A673 (cell line): ENCODE measurements at regions not wholly inside any gene's neighbourhood (a gene's known extent, or its start where the extent isn't known, plus 50 kb on each side); places are given as distances from the start of the nearest gene placed in this dataset.

Source experiments
- BruUV-seq: library from RNA; stranded (reverse); fragments of 400-500 nt; replicated peaks from 2 replicates; lab custom pipeline; 2021; lab: Mats Ljungman, UMichigan
- CTCF ChIA-PET: fragments of 300-600 bp; sonication (Branson Sonifier 250); formaldehyde crosslinking; loops from one replicate; lab custom pipeline; 2022; ENCODE audit warnings: antibody characterized with exemption; lab: Charles Lee
- POLR2A ChIA-PET: fragments of 300-600 bp; sonication (Branson Sonifier 250); formaldehyde crosslinking; loops from one replicate; lab custom pipeline; 2022; ENCODE audit warnings: antibody characterized with exemption; ENCODE audit not compliant: low non-redundant PET; lab: Charles Lee
- DNase-seq: peaks from one replicate; pipeline ENCODE4 v3.0.0-alpha.2; 2015; ENCODE audit warnings: low spot score
- H3K27ac ChIP-seq: fragments of 200-600 bp; sonication (generic); 2 replicates; pipeline ENCODE4 v1.5.1; 2016; ENCODE audit warnings: mixed run types, low read depth, mild to moderate bottlenecking, mixed read lengths, antibody characterized with exemption, low read length; ENCODE audit not compliant: poor library complexity, severe bottlenecking
- H3K27me3 ChIP-seq: fragments of 200-600 bp; sonication (generic); replicated peaks from 2 replicates; pipeline ENCODE4 v1.6.1; 2017; ENCODE audit warnings: mixed run types, low read depth, mild to moderate bottlenecking, mixed read lengths, antibody characterized with exemption, low read length; ENCODE audit not compliant: insufficient read depth, poor library complexity
- H3K36me3 ChIP-seq: fragments of 200-600 bp; sonication (generic); 2 replicates; pipeline ENCODE4 v1.6.1; 2016; ENCODE audit warnings: mixed run types, mild to moderate bottlenecking, mixed read lengths, antibody characterized with exemption, low read length; ENCODE audit not compliant: insufficient read depth, poor library complexity, severe bottlenecking
- H3K4me1 ChIP-seq: fragments of 200-600 bp; sonication (generic); 2 replicates; pipeline ENCODE4 v1.6.1; 2017; ENCODE audit warnings: mixed run types, mild to moderate bottlenecking, mixed read lengths, antibody characterized with exemption, low read length; ENCODE audit not compliant: insufficient read depth, poor library complexity, severe bottlenecking
- H3K4me3 ChIP-seq: fragments of 200-600 bp; sonication (generic); 2 replicates; pipeline ENCODE4 v1.5.1; 2016; ENCODE audit warnings: low read depth, mixed run types, mild to moderate bottlenecking, mixed read lengths, low read length; ENCODE audit not compliant: poor library complexity, severe bottlenecking
- H3K9me3 ChIP-seq: fragments of 200-600 bp; sonication (generic); 2 replicates; pipeline ENCODE4 v1.6.1; 2016; ENCODE audit warnings: mixed run types, low read depth, mild to moderate bottlenecking, mixed read lengths, antibody characterized with exemption, low read length; ENCODE audit not compliant: poor library complexity, severe bottlenecking
- EZH2 ChIP-seq: fragments of 200-600 bp; sonication (generic); IDR thresholded peaks from 2 replicates; pipeline ENCODE4 v1.6.1; 2017; ENCODE audit warnings: borderline replicate concordance, low read depth, mild to moderate bottlenecking, mixed read lengths, antibody characterized with exemption, low read length; ENCODE audit not compliant: poor library complexity, severe bottlenecking
- intact Hi-C: fragments of 100-400 bp; cut with micrococcal nuclease; formaldehyde crosslinking; loops from one replicate; pipeline ENCODE4 v1.10.0; 2022; ENCODE audit not compliant: unreplicated experiment
- TF ChIP-seq, protein P1 (sequence below): fragments of 300-800, 200-600 bp; sonication (generic); conservative IDR thresholded peaks from 2 replicates; pipeline ENCODE4 v1.5.1; 2017; ENCODE audit warnings: low read depth, mild to moderate bottlenecking, antibody characterized with exemption, low read length, moderate library complexity, mixed read lengths

GRCh38 chr22:47806894-47807293 is 1044.4 kb downstream of the TBC1D22A start:
- H3K27ac ChIP-seq, result no peak overlapping the region
- H3K27me3 ChIP-seq, result peaks cover 2% of the 10 kb centered on the region
- intact Hi-C loops, result no loop called here
- no peak for TF ChIP-seq EZH2
- TF ChIP-seq, protein P1, sequence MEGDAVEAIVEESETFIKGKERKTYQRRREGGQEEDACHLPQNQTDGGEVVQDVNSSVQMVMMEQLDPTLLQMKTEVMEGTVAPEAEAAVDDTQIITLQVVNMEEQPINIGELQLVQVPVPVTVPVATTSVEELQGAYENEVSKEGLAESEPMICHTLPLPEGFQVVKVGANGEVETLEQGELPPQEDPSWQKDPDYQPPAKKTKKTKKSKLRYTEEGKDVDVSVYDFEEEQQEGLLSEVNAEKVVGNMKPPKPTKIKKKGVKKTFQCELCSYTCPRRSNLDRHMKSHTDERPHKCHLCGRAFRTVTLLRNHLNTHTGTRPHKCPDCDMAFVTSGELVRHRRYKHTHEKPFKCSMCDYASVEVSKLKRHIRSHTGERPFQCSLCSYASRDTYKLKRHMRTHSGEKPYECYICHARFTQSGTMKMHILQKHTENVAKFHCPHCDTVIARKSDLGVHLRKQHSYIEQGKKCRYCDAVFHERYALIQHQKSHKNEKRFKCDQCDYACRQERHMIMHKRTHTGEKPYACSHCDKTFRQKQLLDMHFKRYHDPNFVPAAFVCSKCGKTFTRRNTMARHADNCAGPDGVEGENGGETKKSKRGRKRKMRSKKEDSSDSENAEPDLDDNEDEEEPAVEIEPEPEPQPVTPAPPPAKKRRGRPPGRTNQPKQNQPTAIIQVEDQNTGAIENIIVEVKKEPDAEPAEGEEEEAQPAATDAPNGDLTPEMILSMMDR, result no peak
- H3K36me3 ChIP-seq, result no peaks in the 10 kb centered on the region
- H3K4me3 ChIP-seq, result no peak overlapping the region
- ChIA-PET POLR2A (no interaction called here), CTCF (no interaction called here)
- BruUV-seq, result no TSS peak
- H3K4me1 ChIP-seq, result no peaks in the 10 kb centered on the region
- DNase-seq, result no peak
- H3K9me3 ChIP-seq, result no peaks in the 10 kb centered on the region

DNA sequence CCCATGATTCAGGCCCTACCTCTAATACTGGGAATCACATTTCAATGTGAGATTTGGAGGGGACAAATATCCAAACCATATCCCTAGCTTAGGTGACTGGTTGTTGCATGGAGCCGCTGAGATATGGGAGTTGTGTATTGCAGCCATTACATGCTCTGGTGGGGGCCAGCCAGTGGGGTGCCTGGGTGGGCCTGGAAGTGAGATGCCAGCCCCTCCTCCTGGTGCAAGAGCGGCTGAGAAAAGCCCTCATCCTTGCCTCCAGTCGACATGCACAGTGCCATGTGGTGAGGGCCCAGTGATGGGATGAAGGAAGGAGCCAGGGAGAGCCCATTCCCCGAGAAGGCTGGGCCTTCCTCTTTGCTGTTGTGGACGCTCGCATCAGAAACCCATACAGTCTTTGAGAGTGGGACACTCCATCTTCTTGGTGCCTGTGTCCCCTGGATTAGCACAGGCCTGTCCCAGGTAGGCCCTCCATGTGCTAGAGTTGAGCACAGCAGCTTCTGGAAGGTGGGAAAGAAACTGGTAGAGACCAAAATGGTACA is 1043.0 kb downstream of the TBC1D22A start:
- intact Hi-C loops, result no loop called here
- DNase-seq, result no peak
- no TSS peak for BruUV-seq
- ChIA-PET CTCF (no interaction called here), POLR2A (no interaction called here)
- Histone ChIP-seq H3K9me3 (no peaks in the 10 kb centered on the region), H3K36me3 (no peaks in the 10 kb centered on the region), H3K27ac (no peak overlapping the region), H3K4me1 (no peaks in the 10 kb centered on the region), H3K4me3 (no peak overlapping the region), H3K27me3 (peaks cover 17% of the 10 kb centered on the region)
- no peak for TF ChIP-seq EZH2

DNA sequence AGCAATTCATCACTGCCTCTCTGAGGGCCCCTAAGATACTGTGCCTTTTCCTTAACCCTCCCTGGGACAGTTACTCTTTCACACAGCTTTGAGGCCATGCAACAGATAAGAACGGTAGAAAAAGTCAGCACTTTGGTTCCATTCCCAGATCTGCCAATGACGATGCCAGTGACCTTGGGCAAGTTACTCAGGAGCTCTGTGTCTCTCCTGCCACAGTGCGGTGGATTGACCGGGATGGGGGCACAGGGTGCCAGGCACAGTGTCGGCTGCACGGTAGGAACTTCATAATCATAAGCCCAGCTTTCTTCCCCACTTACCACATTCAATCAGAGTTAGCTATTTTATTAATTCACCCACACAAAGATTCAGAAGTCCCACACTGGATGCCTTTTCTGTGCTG is 1041.8 kb downstream of the TBC1D22A start:
- ChIA-PET CTCF (no interaction called here), POLR2A (no interaction called here)
- no peaks in the 10 kb centered on the region for H3K9me3 ChIP-seq
- no peak for TF ChIP-seq EZH2
- TF ChIP-seq, protein P1, result no peak
- H3K4me1 ChIP-seq, result no peaks in the 10 kb centered on the region
- peaks cover 28% of the 10 kb centered on the region for H3K27me3 ChIP-seq
- intact Hi-C loops, result no loop called here
- no peak overlapping the region for H3K4me3 ChIP-seq
- no peak overlapping the region for H3K27ac ChIP-seq
- DNase-seq, result no peak
- no TSS peak for BruUV-seq
- no peaks in the 10 kb centered on the region for H3K36me3 ChIP-seq

DNA sequence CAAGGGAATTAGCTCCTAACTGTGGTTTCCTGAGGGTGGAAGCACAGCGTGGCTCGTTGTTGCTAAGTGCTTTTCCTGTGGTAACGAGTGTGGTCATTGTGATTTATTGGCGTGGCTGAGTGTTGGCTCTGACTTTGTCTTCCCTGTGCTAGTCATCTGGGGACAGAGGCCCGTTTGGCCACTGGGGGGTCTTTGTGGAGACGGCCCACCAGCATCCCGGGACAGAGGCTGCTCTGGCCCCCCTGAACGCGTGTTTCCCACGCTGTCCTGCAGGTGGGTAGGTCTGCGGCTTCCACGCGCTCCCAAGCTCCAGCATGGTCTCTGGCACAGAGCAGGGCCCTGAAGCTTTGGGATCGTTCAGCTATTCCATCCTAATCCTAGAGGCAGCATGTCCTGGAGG is 1040.0 kb downstream of the TBC1D22A start:
- no peaks in the 10 kb centered on the region for H3K9me3 ChIP-seq
- no peaks in the 10 kb centered on the region for H3K4me1 ChIP-seq
- ChIA-PET POLR2A (no interaction called here), CTCF (no interaction called here)
- H3K4me3 ChIP-seq, result no peak overlapping the region
- intact Hi-C loops, result no loop called here
- H3K27ac ChIP-seq, result no peak overlapping the region
- DNase-seq, result no peak
- no peaks in the 10 kb centered on the region for H3K36me3 ChIP-seq
- peaks cover 29% of the 10 kb centered on the region for H3K27me3 ChIP-seq
- BruUV-seq, result no TSS peak
- no peak for TF ChIP-seq EZH2
